GM18907 (cell line): ENCODE measurements at regions not wholly inside any gene's neighbourhood (a gene's known extent, or its start where the extent isn't known, plus 50 kb on each side); places are given as distances from the start of the nearest gene placed in this dataset.
"Not testable (repeated sequence)": the region's sequence is repeated elsewhere in the genome, so short reads cannot be mapped to it uniquely, and the experiment has no call there.

ENCODE experiments used
- ATAC-seq: cut with Tn5 transposase; IDR thresholded peaks from one replicate; pipeline ENCODE4 v1.9.1; 2021; ENCODE audit warnings: mild to moderate bottlenecking, moderate library complexity; ENCODE audit not compliant: unreplicated experiment

DNA sequence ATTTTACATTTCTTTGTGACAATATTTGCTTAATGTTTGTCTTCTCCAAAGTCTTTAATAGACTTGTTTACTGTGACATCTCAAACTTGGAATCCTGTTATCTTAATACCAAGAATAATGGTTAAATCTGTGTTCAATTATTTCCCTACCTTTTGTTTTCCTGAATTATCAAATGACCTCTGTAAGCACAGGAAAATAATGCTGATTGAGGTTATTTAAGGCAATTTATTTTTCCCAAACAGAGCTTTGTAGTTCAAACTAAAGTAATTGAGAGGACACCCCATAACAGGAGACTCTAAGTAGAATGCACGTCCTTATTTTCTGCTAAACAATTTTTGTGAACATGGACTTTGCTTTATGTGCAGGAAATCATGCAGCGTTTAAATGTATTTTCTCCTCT, 195.0 kb downstream of the BTBD3 start:
- no peak for ATAC-seq

DNA sequence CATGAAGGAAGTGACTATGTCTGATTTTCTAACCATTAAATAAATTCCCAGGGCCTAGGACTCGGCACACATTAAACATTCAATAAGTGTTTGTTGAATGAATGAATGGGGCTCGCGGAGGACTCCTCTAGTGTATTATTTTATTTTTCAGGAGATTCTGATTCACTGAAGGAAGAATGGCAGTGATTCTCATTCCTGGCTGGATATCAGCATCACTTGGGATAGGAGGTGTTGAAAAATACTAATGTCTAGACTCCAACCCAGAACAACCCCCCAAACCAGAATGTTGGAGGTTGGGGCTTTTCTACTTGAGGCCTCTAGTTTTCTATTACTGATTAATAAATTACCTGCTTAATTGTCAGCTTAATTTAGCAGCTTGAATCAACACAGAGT, 195.4 kb downstream of the BTBD3 start:
- ATAC-seq, result no peak

DNA sequence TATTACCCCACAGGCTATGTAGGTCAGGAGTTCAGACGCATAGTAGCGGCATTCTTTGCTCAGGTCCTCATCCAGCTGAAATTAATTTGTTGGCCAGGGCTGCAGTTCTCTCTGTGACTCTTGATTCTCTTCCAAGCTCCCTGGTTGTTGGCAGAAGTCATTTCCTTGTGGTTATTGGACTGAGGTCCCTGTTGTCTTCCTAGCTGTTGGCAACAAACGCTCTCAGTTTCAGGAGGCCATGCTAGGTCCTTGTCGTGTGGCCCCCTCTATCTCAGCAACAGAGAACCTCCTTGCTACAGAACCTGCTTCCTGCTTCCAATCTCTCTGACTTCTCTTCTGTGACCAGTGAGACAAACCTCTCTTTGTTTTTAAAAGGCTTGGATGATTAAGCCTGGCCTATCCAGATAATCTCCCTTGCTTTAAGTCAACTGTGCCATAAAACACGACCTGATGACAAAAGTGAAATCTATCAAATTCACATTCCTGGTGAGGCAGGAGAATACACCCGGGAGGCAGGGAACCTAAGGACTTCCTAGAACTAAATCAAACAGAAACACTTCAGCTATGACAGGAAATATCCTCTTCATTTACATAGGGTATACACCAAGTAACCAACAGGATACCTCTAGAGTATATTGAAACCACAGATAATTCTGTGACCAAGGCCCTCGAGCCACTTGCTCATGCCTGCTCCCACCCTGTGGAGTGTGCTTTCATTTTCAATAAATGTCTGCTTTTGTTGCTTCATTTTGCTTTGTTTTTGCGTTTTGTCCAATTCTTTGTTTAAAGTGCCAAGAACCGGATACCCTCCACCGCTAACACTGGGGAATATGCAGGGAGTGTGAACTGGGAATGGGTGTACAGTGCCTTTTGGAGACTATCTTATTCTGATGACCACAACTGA, 196.0 kb downstream of the BTBD3 start:
- no peak for ATAC-seq

DNA sequence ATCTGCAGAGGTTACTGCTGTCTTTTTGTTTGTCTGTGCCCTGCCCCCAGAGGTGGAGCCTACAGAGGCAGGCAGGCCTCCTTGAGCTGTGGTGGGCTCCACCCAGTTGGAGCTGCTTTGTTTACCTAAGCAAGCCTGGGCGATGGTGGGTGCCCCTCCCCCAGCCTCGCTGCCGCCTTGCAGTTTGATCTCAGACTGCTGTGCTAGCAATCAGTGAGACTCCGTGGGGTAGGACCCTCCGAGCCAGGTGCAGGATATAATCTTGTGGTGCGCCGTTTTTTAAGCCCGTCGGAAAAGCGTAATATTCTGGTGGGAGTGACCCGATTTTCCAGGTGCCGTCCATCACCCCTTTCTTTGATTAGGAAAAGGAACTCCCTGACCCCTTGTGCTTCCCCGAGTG, 211.4 kb downstream of the BTBD3 start:
- not testable (repeated sequence) for ATAC-seq

DNA sequence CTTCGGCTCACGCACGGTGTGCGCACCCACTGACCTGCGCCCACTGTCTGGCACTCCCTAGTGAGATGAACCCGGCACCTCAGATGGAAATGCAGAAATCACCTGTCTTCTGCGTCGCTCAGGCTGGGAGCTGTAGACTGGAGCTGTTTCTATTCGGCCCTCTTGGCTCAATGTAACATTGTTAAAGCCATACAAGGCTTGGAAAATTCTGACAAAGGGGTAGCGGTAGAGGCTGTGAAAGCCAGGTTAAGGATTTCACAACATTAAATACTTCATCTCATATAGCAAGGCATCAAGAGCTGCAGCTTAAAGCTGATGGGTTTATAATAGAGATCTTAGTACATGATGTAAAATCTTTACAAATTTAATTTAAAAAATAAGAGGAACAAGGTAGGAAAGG, 211.8 kb downstream of the BTBD3 start:
- ATAC-seq, result not testable (repeated sequence)

DNA sequence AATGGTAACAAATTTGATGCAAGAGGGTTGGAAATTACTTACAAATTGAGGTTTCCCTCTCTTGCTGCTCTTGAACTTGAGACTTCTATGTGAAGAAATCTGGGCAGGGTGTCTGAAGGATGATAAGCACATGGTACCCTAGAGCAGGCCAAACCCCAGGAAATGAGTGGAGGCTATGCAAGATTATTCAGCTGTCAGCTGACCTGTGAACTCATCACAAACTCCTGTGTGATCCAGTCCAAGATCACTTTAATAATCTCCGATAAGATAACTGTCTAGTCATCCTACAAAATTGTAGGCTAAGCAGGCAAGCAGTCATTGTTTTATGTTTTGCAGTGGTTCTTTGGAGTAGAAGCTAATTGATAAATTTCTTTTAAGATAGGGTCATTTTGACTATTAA, 213.1 kb downstream of the BTBD3 start:
- ATAC-seq, result no peak

DNA sequence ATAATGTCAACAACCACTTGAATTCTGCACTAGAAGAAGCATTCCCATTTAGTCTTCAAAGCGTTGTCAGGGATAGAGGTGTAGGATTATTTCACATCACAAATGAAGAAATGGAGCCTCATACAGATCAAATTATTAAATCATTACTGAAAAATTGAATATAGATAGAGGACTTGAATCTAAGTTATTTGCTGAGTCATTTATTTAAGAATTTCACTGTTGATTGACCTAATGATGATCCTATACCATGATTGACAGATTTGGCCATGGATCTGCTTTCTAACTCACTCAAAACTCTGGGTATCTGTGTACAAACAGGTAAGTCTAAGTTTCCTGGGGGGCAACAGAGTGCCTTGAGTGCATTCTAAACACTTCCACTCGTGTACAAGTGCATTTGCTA, 215.9 kb downstream of the BTBD3 start:
- no peak for ATAC-seq

DNA sequence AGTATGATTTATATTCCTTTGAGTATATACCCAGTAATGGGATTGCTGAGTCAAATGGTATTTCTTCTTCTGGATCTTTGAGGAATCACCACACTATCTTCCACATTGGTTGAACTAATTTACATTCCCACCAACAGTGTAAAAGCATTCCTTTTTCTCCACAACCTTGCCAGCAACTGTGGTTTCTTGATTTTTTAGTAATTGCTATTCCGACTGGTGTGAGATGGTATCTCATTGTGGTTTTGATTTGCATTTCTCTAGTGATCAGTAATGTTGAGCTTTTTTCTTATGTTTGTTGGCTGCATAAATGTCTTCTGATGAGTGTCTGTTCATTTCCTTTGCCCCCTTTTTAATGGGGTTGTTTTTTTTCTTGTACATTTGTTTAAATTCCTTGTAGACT, 228.3 kb downstream of the BTBD3 start:
- not testable (repeated sequence) for ATAC-seq

DNA sequence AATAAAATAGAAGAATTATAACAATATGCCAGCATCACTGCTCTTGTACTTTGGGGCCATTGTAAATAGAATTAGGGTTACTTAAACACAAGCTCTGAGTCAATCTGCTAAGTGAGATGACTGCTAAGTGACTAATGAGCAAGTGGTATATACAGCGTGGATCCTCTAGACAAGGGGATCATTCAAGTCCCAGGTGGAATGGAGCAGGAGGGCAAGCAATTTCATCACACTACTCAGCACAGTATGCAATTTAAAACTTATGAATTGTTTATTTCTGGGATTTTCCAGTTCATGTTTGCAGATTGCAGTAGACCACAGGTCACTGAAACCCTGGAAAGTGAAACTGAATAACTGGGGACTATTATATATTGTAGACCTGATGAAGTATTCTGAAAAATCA, 235.3 kb downstream of the BTBD3 start:
- ATAC-seq, result no peak

DNA sequence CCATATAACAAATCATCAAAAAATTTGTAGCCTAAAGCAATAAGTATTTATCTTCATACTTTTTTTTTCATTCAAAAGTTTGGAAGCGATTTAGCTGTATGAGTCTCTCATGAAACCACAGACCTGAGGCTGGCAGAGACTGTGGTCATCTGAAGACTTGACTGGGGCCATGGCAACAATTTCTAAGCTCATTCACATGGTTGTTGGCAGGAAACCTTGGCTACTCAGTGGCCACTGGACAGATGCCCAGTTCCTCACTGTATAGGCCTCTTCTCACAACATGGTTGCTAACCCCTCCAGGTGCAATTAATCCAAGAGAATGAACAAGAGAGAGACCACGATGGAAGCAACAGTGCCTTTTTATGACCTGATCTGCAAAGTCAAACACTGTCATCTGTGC, 235.9 kb downstream of the BTBD3 start:
- ATAC-seq, result no peak

DNA sequence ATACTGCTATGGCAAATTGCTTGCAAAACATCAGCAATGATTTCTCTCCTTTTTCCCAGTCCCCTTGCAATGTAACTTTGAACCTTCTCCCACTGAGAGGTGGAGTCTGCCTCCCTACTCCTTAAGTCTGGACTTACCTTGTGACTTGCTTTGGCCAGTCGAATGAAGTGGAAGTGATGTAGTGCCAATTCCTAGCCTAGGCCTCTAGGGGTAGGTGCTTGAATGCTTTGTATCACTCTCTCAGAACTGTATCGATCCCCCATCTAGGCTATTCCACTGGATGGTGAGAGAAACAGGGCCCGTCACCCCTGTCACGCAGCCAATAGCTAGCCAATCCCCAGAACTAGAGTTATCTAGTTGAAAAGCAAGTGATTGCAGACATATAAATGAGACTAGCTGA, 238.6 kb downstream of the BTBD3 start:
- no peak for ATAC-seq

DNA sequence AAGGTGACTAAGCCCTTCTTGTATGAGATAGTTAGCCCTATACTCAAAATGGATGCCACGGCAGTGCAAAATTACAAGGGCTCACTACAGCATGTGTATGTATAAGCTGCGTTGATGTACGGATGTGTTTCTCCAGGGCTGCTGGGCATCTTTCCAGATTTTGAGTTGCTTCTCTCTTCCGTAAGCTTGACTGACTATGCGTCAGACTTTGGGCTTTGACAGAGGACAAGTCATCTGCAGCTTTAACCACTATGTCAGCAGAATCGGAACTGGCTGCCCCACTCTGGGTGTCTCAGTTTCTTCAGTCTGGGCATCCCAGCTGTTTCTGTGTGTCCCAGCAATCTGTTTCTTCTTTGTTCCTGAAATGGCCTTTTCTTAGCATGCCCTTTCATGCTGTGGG, 241.6 kb downstream of the BTBD3 start:
- no peak for ATAC-seq

DNA sequence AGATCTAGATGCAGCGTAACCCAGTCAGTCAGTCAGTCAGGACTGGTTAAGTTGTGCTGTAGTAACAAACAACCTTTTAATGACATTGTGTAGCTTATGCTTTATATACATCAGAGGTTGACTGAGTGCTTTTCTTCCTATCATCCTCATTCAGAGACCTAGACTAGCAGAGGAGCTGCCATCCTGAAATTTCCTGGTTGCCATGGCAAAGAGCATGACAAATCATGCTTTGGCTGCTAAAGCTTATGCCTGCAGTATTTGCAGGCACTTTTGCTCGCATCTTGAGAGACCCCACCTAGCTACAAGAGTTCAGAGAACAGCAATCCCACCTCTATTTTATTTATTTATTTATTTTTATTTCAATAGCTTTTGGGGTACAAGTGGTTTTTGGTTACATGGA, 244.0 kb downstream of the BTBD3 start:
- ATAC-seq, result no peak

DNA sequence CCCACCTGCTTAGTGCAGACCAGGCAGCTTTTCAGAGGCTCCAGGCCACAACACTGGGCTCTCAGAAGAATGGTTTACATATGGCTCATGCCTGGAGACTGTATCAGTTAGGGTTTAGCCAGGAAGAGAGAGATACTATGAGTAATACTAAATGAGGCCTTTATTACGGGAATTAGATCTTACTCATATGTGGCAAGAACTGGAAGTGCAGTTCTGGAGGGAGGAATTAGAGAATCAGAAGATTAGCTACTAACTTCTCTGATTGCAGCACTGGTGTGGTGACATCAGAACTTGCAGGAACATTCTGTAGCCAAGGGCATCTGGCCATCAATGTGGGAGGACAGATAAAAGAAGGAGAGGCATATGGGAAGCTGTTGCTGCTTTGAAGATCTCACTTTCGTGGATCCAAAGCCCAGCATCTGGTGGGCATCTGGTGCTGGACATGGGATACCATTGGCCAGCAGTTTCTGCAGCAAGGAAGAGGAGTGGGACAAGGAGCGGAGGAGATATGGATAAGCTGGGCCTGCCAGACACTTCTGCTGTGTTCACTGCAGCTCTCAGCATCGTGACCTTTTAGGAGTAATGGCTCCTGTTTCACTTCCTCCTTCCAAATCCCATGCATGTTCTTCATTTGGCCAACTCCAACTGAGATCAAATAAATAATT, 248.5 kb downstream of the BTBD3 start:
- ATAC-seq, result no peak

DNA sequence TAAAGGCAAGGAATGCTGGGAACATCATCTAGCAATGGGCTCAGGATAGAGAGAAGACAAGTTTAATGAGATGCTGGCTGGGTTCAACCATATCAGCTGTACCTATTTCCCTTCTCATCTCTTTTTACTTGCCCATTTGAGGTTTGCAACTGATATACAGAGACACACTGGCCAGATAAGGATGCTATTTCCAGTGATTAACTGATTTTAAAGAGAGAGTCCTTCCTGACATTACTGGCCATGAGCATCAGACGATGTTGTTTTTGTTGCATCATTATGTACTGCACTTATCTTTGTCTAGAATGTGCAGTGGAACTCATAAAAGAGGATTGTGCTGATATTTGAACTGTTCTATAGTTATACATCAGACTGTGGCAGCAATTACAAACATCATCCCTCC, 252.7 kb downstream of the BTBD3 start:
- no peak for ATAC-seq

DNA sequence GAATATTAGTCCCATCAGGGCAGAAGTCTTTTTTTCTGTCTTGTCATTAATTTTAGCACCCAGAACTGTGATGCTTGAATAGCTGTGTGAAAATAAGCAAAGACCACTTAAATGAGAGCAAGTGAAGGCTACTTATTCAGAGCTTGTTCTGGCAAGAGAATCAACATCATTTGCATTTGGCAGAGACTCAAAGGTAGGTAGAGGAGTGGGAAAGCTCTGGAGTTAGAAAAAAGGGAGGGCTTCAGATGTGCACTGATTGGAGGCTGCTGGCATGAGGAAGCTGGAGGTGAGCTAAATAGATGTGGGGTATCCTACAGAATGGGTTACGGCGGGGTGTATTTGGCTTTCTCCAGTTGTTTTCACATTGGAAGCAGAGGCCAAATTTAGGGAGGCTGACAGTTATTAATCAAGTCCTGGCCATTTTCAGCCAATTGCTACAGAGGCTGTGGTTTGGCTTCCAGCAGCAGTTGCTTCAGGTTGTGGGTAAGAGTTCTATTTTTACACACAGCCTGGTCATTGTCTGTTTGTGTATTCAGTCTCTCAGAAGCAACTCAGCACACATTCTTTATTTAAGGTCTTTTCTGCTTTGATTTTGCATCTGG, 254.3 kb downstream of the BTBD3 start:
- ATAC-seq, result no peak

DNA sequence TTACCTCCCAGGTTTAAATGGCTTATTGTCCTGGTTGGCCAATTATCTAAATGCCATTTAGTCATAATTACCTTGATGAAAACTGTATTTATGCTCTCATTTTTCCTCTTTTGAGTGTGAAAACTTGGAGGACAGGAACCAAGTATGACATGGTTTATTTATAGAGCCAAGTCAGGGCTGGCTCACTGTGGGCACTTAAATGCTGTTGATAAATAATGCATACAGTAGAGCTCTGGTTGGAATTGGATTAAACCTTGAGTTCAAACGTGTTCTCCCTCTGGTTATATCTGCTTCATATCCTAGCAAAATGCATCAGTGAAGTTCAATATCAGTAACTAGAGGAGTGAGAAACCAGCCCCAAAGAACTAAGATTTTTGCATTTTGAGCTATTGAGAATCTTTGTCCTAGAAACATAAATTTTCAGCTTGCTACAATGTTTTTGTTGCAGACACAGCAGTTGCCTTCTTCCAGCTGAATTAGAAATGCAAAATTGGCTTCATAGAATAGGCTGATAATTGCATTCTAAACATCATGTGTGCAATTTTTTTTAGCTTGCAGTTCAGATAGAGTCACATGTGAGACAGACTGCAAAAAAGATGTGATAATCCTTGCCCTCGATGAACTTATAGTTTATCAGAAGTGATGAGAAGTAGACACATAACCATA, 255.8 kb downstream of the BTBD3 start:
- ATAC-seq, result no peak

DNA sequence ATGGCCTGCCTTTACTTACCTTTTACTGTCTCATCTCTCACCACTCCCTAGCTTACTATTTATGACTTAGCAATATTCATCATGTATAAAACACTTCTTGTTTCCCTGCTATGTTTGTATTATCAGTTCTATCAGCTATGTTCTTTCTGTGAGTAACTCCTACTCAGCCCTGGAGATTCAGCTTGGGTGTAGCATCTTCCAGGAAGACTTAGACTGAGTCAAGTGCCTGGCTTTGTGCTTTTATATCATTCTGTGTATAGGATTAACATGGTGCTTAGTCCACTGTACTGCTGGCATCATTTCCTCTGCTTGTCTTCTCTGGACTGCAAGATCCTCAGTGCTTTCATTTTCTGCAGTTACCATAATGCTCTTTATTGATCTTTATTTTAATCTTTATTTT, 257.8 kb downstream of the BTBD3 start:
- no peak for ATAC-seq

DNA sequence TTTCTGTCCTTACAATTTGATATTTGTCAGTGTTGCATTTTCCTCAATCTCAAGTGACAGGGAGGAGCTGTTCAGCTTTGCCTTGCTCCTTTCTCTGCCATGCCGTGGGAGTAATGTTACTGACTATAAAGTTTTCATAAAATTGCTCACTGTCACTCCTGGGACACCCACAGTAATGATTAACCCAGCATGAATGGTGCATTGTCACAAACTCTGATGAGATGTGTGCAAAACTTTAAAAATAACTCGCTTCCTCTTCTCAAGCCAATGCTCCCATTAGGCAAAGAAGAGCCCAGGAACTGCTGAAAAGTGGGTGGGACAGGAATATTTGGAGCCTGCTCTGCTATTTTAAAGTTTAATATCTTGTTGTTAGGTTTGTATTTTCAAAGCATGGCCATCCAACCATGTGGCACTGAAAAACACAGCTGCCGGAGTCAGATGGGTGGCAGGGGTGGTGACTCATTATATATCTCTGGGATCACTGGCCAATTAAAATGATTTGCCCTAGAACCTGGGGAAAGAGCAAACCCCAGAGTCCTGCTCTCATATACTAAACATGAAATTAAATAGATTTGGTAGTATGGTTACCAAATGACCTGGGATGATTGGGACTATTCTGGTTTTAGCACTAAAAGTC, 260.1 kb downstream of the BTBD3 start:
- ATAC-seq, result no peak

DNA sequence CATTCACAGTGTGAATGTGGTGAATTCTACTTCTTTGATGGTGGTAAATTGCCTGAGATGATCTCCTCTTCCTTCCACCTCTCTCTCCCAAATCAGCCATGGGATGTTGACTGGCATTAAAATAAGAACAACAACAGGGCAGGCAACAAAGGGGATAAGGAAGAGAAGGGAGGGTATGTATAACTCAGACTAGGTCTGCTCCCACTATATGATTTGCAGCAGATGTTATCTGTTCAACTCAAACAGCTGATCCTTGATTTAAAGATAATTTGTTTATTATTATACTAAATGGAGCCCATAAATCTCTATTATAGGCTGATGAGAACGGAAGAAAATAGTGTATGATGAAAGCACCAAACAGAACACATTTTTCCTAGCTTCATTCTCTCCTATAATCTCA, 262.0 kb downstream of the BTBD3 start:
- no peak for ATAC-seq

DNA sequence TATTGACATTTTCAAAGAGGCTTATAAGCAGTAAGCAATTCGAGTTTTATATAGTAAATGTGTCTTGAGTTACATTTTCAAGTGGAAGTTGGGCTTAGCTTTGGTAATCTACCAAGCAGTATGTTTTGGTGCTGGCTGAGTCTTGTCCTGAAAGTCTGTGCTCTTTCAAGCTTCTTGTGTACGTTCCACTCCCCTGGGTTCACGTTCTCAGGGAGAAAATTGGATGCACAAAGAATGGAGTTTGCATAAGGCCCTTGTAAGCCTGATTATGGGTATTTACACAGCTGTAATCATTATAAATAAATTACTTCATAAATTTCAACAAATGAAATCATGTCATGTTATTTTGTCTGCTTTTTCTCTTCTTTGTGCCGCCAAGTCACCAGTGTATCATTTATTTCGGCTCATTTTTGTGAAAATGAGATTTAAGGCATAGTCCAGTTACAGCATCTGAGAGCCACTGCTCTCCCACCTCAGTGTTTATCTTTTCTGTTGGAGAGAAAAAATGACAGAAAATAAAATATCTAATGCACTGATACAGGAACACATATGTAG, 262.5 kb downstream of the BTBD3 start:
- ATAC-seq, result no peak
